ENCODE measurements at regions not wholly inside any gene's neighbourhood (a gene's known extent, or its start where the extent isn't known, plus 50 kb on each side); places are given as distances from the start of the nearest gene placed in this dataset.

DNA sequence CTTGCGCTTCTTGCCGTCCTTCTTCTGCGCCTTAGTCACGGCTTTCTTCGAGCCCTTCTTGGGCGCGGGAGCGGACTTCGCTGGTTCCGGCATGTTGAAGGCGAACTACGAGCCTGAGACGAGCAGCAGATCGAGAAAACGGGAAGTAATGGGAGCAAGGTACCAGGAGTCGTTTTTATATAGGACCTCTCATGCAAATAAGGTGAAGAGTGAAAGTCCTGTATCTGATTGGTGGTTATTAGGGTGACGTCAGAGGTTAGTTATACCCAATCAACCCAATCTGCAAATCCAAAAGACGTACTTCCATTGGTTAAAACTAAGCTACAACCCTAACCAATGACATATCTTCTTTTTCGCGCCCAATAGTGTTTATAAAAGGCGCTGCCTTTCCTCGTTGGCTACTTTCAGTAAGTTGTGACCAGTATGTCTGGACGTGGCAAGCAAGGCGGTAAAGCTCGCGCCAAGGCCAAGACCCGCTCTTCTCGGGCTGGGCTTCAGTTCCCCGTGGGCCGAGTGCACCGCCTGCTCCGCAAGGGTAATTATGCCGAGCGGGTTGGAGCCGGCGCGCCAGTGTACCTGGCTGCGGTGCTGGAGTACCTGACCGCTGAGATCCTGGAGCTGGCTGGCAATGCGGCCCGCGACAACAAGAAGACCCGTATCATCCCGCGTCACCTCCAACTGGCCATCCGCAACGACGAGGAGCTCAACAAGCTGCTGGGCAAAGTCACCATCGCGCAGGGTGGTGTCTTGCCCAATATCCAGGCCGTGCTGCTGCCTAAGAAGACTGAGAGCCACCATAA lies 100.6 kb upstream of the PRSS16 start (continued):
- TF ChIP-seq, protein P1, sequence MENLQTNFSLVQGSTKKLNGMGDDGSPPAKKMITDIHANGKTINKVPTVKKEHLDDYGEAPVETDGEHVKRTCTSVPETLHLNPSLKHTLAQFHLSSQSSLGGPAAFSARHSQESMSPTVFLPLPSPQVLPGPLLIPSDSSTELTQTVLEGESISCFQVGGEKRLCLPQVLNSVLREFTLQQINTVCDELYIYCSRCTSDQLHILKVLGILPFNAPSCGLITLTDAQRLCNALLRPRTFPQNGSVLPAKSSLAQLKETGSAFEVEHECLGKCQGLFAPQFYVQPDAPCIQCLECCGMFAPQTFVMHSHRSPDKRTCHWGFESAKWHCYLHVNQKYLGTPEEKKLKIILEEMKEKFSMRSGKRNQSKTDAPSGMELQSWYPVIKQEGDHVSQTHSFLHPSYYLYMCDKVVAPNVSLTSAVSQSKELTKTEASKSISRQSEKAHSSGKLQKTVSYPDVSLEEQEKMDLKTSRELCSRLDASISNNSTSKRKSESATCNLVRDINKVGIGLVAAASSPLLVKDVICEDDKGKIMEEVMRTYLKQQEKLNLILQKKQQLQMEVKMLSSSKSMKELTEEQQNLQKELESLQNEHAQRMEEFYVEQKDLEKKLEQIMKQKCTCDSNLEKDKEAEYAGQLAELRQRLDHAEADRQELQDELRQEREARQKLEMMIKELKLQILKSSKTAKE (CRISPR knock-in tag; IDR thresholded peaks at IDR 0.05; ENCODE audit: borderline replicate concordance), result no peak
- no peak for TF ChIP-seq SMAD9 (CRISPR knock-in tag; IDR thresholded peaks at IDR 0.05)
- no peak for TF ChIP-seq RXRA (CRISPR knock-in tag; IDR thresholded peaks at IDR 0.05)
- TF ChIP-seq FLYWCH1 (CRISPR knock-in tag; IDR thresholded peaks at IDR 0.05), result no peak
- TF ChIP-seq ZNF431 (CRISPR knock-in tag; IDR thresholded peaks at IDR 0.05; ENCODE audit: borderline replicate concordance, low read depth), result no peak
- no peak for TF ChIP-seq ELF3 (CRISPR knock-in tag; IDR thresholded peaks at IDR 0.05)
- no peak for TF ChIP-seq ZNF430 (CRISPR knock-in tag; IDR thresholded peaks at IDR 0.05)
- peak; percentile 81 for TF ChIP-seq TAF15 (IDR thresholded peaks at IDR 0.05; ENCODE audit: low read depth, low read length, poor library complexity, severe bottlenecking)
- no peak for TF ChIP-seq DNMT3B (CRISPR knock-in tag; conservative IDR thresholded peaks at IDR 0.05)
- TF ChIP-seq ZNF737 (CRISPR knock-in tag; IDR thresholded peaks at IDR 0.05; ENCODE audit: borderline replicate concordance), result no peak
- TF ChIP-seq SRF (IDR thresholded peaks at IDR 0.05; ENCODE audit: low read depth, low read length), result peak; percentile 96; the same call in 1 of the 2 replicates
- TF ChIP-seq ZSCAN20 (CRISPR knock-in tag; IDR thresholded peaks at IDR 0.05; ENCODE audit: borderline replicate concordance), result no peak
- TF ChIP-seq SIN3B (IDR thresholded peaks at IDR 0.05; ENCODE audit: low read length), result no peak
- 0 out of 2 replicates have a peak, but pooled peaks have one; percentile 19 for TF ChIP-seq ZNF772 (CRISPR knock-in tag; IDR thresholded peaks at IDR 0.05)
- 0 out of 2 replicates have a peak, but pooled peaks have one; percentile 41 for TF ChIP-seq ZNF225 (CRISPR knock-in tag; IDR thresholded peaks at IDR 0.05)
- TF ChIP-seq PLRG1 (conservative IDR thresholded peaks at IDR 0.05), result no peak
- no peak for TF ChIP-seq ZC3H13 (CRISPR knock-in tag; IDR thresholded peaks at IDR 0.05)
- TF ChIP-seq ZSCAN31 (CRISPR knock-in tag; IDR thresholded peaks at IDR 0.05; ENCODE audit: low read depth), result no peak
- no peak for TF ChIP-seq EZH2 (conservative IDR thresholded peaks at IDR 0.05; ENCODE audit: low read depth, low read length)
- no peak for TF ChIP-seq SOX13 (IDR thresholded peaks at IDR 0.05)
- no peak for TF ChIP-seq SOX13 (CRISPR knock-in tag; conservative IDR thresholded peaks at IDR 0.05 in 1 of 2, IDR thresholded peaks at IDR 0.05 in 1 of 2)
- no peak for TF ChIP-seq ZNF160 (CRISPR knock-in tag; IDR thresholded peaks at IDR 0.05)
- TF ChIP-seq ATAD3A (CRISPR knock-in tag; IDR thresholded peaks at IDR 0.05), result no peak
- no peak for TF ChIP-seq RCOR2 (CRISPR knock-in tag; IDR thresholded peaks at IDR 0.05)
- no peak for TF ChIP-seq NFIB (CRISPR knock-in tag; IDR thresholded peaks at IDR 0.05; ENCODE audit: borderline replicate concordance)
- 0 out of 2 replicates have a peak, but pooled peaks have one; percentile 18 for TF ChIP-seq MXD4 (CRISPR knock-in tag; IDR thresholded peaks at IDR 0.05)
- no peak for TF ChIP-seq KAT7 (CRISPR knock-in tag; IDR thresholded peaks at IDR 0.05; ENCODE audit: borderline replicate concordance)
- TF ChIP-seq ZNF460 (CRISPR knock-in tag; IDR thresholded peaks at IDR 0.05; ENCODE audit: borderline replicate concordance), result no peak
- TF ChIP-seq PCBP2 (optimal IDR thresholded peaks at IDR 0.05; ENCODE audit: low read depth, low read length, poor library complexity, severe bottlenecking), result no peak
- TF ChIP-seq SNAI1 (CRISPR knock-in tag; IDR thresholded peaks at IDR 0.05; ENCODE audit: borderline replicate concordance), result no peak
- TF ChIP-seq, protein P2, sequence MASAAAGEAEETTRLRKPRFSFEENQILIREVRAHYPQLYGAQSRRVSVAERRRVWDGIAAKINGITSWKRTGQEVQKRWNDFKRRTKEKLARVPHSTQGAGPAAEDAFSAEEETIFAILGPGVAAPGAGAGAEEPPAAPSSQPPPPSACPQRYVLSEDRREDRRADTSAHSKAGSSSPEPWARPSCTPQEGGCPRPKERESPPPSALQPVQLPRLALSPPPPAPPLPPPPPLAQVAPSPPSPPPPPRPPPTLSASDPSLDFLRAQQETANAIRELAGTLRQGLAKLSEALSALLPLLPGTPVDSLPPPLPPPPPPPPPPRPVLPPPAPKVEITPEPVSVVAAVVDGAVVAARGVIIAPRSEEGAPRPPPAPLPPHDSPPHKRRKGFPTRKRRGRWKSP (CRISPR knock-in tag; IDR thresholded peaks at IDR 0.05), result no peak

All from HepG2 (cell line).